GM18502 (cell line): ENCODE measurements at regions not wholly inside any gene's neighbourhood (a gene's known extent, or its start where the extent isn't known, plus 50 kb on each side); places are given as distances from the start of the nearest gene placed in this dataset.
"Not testable (repeated sequence)": the region's sequence is repeated elsewhere in the genome, so short reads cannot be mapped to it uniquely, and the experiment has no call there.

Experiments
- ATAC-seq: cut with Tn5 transposase; IDR thresholded peaks from one replicate; pipeline ENCODE4 v1.9.1; 2021; ENCODE audit warnings: mild to moderate bottlenecking; ENCODE audit not compliant: unreplicated experiment, poor library complexity

DNA sequence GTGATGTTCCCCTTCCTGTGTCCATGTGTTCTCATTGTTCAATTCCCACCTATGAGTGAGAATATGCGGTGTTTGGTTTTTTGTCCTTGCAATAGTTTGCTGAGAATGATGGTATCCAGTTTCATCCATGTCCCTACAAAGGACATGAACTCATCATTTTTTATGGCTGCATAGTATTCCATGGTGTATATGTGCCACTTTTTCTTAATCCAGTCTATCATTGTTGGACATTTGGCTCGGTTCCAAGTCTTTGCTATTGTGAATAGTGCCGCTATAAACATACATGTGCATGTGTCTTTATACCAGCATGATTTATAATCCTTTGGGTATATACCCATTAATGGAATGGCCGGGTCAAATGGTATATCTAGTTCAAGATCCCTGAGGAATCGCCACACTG, 229.4 kb downstream of the HTR1A start:
- ATAC-seq = not testable (repeated sequence)

DNA sequence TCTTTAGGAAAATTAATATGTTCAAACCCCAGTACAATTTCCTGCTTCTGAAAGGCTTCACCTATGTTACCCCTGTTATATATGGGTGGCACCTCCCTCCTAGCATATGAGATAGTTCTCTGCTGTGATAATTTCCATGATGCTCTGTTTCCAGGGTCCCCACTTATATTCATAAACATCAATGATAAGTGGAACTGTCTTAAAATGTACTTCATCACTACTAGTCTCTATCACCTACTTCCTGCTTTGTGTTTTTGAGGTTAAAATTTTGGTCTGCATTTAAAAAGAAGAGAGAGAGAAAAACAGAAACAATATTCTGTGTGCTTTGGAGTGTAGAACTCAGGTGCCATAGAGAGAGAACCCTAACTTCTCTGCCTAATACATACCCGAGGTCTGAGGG, 234.7 kb downstream of the HTR1A start:
- no peak for ATAC-seq

DNA sequence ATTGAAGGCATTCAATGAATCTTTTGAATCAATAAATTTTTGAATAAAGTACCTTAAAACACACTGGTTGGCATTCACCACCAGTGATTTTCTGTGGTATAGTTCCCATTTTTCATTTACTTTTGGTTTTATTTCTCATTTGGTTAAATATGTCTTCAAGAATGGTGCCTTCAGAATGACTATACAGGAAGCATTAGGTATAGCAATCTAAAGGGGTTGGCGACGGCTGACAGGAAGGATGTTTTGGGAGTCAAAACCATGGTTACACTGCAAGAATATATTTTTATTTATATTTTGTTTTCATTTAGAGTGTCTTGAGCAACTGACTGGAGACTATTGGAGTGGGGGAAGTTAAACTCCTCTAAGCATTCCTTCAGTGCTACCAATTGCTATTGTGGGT, 235.7 kb downstream of the HTR1A start:
- peak; percentile 71 for ATAC-seq

DNA sequence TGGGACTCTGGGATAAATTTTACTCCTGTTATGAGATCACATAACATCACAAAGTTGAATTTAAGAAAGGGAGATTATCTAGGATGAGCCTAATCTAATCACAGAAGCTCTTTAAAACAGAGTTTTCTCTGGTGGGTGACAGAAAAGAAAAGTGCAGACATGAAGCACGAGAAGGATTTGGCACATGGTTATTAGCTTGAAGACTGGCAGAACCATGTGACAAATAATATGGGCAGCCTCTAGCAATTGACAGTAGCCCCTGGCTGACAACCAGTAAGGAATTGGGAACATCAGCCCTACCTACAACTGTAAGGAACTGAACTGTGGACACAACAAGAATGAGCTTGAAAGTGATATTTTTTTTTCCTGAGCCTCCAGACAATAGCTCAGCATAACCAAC, 243.1 kb downstream of the HTR1A start:
- no peak for ATAC-seq

DNA sequence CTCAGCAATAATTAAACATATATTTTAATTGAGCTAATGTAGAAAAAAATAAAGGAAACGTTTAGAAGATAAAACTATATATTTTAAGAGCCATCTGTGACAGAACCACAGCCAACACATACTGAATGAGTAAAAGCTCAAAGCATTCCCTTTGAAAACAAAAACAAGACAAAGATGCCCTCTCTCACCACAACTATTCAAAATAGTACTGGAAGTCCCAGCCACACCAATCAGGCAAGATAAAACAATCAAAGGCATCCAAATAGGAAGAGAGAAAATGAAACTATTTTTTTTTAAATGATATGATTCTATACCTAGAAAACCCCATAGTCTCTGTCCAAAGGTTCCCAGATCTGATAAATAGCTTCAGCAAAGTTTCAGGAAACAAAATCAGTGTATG, 262.0 kb downstream of the HTR1A start:
- no peak for ATAC-seq

DNA sequence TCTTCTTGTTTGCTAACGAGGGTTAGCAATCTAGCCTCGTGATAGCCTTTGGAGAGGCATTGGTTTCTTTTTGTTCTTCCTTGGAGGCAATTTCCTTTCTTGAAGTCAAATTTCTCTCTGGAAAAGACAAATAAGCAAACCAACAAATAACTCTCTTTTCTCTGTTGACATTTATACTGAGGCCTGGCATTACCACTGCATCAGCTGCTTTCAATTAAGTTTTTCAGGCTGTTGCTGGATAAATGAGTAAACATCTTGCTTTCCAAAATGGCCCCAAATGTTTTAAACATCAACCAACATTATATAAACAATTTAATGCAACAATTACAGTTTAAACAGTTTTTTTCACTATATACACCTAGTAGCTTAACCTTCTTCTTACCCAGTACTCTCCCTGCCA, 264.4 kb downstream of the HTR1A start:
- no peak for ATAC-seq

DNA sequence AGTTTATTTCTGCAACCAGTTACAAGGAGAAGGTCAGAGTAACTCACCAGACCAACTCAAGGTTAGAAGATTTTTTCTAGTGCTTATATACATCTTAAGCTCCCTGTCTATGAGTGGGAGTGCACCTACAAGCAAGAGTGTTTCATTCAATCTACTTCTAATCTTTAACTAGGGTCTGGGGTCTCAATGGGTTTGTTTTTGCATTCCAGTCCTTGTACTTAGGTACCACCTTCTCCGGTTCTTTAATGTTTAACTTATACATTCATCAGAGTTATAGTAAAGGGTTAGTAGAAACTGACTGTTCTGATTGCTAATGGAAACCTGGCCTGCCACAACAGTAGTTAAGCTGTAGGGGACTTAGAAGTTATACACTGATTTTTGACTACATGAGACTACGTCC, 271.7 kb downstream of the HTR1A start:
- ATAC-seq = no peak

DNA sequence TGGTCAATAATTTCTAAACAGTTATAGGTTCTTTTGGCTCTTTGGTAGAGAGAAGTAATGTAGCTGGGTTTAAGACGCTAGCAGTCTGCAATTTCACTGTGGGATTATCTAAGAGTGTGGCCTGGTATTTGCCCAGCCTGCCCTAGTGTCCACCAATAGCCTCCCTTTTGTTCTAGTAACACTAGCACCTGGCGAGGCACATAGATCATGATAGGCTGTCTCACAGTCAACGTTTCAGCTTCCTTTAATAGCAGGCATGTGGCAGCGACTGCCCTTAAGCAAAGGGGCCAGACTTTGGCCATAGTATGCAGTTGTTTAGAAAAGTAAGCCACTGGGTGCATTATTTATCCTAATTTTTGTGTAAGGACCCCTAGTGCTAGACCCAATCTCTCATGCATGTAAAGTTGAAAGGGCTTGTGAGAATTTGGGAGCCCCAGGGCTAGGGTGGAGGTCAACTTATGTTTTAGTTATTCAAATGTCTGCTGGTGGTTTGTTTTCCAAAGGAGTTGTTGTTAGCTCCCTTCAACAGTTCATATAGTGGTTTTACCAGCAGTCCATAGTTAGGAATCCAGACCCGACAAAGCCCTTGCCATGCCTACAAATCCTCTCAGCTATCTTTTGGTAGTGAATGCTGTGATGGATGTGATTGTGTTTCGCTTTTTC, 274.3 kb downstream of the HTR1A start:
- ATAC-seq = no peak

DNA sequence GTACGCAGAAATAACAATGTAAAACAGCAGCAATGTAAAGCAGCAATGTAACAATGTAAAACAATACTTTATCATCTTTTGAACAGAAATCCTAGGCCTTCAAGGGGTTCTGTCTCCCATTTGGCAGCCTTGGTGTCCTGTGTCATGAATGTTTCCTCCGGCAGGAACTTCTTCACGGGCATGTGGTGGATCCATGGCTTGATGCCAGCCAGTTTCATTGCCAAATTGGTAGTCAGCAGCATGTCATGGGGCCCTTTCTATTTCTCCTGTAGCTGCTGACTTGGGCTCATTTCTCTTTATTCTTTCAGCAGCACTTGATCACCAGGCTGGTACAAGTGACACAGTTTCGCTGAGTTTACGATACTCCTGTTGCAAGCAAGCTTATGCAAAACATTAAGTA, 275.3 kb downstream of the HTR1A start:
- ATAC-seq = no peak

DNA sequence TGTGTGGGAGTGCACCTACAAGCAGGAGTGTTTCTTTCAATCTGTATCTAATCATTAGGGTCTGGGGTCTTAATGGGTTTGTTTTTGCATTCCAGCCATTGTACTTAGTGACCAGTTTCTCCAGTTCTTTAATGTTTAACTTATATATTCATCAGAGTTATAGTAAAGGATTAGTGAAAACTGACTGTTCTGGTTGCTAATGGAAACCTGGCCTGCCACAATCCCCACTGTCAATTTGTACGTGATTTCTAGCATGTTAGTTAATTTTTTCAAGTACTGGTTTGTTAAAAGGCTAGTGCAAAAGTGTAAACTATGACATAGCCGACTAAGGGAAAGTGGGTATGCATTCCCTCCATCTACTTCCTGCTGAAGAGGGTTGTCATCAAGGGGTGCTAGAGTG, 276.1 kb downstream of the HTR1A start:
- ATAC-seq = no peak

DNA sequence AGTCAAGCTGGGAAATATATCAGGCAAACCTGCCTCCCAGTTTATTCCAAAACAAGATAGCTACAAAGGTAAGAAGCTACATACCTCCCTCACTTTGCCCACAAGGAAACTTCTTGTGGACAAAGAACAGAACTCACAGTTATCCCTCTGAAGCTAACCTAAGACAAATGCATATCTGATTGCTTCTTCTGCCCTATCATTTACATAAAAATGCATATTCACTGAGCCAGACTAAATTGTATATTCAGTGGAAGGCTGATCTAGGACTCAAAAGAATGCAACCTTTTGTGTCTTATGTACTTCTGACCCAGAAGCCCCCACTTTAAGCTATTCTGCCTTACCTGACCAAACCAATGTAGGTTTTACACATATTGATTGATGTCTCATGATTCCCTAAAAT, 276.8 kb downstream of the HTR1A start:
- no peak for ATAC-seq

DNA sequence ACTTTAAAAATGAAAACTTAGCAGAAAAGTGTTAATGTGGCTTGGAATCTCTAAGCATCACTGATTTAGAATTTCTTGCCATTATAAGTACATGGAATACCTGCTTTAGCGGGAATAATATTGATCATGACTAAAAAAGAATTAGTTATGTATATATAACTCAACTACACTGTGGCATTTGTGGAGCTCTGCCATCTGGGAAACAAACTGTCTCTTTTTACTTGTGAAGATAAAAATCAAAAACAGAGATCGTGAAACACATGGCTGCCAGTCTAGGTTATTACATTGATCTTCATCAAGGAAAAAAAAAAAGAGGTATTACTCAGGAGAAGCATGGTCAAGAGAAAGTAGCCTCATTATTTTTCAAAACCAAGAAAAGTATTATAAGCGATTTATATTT, 287.4 kb downstream of the HTR1A start:
- ATAC-seq = no peak

DNA sequence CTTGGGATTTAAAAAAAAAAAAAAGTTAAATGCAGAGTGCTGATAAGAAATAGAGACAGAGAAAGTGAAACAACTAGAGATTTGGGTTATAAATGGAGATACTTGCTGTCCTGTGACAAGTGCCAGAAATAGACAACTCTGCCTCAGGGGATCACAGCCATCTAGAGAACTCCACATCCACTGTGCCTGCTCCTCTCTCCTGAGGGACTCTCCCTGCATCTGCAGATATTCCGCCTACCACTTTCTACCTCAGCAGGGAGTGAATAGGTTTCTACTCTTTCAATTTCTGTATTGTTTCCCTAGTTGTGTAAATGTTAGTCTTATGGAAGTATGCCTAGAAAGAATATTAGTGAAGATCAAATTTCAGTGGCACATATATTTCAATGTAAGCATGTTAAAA, 307.2 kb downstream of the HTR1A start:
- no peak for ATAC-seq

DNA sequence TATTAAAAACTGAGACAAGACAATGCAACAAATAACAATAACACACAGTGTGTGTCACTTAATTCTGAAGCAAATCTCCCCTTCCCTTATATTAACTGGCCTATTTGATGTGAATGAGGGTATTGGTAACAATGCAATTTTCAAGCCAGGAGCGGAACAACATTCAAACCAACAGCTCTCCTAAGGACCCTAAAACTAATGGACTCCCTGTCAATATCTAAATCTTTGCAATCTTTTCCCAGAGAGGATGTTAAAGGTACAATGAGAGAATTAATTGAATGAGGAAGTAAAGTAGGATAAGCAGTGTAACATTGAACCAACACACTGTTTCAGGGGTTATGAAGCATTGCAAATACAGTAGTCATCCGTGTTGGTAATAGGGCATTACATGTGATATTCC, 311.7 kb downstream of the HTR1A start:
- ATAC-seq = no peak

DNA sequence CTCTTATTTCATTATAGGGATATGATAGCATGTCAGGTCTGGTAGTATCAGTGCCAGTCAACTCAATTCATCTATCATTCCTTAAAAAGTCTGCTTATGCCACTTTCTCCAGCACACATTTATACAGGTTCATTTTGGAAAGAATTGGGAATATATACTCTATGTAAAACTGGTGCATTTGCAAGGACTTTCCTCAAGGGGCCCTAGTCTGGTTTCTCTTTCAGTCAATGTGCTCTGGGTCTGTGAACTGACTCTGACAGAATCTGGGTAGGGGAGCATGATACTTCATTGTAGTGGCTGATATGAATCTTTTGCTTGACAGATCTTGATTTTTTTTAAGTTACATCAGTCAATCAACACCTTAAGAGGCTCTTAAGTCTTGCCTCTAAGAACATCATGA, 313.9 kb downstream of the HTR1A start:
- no peak for ATAC-seq

DNA sequence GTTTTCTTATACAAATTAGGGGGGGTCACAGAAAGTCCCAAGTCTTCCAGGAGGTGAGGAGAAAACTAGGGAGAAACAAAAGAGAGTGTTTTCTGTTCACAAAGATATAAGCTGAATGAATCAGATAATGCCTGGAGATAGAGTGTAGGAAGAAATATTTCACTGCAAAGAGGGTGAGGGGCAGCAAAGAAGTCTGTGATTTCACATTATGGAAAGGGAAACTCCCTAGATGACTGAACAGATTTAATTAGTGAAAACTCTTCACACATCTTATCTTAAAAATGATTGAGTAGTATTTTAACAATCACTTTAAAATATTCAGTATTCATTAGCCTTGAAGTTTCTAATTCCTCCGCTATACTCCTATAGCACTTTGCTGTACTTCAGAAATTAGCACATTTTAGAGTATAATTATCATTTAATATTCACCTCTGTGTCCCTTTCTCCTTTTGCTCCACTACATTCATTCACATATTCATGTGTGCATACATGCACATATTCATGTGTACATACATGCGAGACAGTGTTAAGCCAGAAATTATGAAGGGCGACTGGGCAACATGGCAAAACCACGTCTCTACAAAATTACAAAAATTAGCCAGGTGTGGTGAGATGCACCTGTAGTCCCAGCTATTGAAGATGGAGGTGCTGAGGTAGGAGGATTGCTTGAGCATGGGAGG, 332.2 kb downstream of the HTR1A start:
- ATAC-seq = no peak

DNA sequence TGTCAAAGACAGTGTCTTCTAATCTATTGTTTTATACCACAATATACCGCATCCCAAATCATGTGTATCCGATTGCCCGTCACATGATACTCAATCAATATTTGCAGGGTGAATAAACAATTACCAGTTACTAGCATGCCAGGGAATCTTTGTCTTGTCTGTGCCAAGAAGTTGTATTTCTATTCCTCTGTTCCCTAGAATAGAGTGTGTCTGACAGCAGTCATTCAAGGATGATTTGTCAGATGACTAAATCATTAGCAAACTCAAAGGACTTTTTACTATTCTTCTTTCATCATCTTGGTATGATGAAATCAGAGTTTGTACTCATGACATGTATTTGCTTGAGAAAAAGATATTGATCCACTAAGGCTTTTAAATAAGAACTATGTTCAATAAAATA, 348.8 kb downstream of the HTR1A start:
- ATAC-seq = no peak

DNA sequence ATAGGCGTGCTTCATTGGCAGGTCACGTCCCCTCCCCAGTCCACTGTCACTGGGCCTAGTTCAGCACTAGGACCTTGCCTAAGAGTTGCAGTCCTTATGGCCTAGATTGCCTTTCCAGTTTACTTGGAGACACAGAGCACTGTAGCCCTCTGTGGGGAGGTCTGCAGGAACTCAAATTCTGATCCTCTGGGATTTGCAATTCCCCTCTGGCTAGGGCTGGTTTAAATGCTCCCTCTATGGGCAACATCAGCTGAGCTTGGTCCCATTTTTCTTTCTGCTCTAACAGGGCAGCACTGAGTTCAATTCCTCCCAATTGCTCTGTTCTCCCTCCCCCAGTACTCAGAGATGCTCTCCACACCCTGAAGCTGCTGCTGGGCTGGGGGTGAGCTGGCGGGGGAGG, 358.2 kb downstream of the HTR1A start:
- no peak for ATAC-seq

DNA sequence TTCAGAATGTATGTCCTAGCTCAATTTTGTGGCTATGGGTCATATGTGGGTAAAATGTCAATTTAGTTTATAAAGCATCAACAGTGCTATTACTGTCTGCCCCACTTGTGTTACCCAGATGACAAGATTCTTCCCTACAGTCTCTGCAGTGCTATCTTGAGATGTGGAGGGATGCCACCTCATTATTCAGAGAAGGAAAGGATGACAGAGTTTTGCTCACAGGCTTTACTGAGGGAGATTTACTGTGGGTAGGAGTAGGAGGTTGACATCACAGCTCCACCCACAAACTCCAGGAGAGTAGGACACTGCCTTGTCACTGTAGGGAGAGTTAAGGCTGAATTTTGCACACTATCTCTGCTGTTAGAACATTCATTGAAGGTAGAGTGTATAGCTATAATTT, 359.3 kb downstream of the HTR1A start:
- ATAC-seq = no peak

DNA sequence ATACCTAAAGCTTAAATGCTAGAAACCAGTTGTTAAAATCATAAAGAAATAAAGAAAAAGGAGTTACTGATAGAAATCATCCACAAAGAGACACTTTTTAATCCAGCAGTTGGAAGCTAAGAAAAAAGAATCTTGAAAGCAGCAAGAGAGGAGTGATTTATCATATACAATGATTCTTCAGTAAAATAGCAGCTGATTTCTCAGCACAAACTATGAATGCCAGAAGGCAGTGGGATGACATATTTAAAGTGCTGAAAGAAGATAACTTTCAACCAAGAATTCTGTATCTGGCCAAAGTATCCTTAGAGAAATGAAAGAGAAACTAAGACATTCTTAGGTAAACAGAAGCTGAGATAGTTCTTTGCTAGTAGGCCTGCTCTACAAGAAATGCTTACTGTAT, 366.0 kb downstream of the HTR1A start:
- no peak for ATAC-seq

DNA sequence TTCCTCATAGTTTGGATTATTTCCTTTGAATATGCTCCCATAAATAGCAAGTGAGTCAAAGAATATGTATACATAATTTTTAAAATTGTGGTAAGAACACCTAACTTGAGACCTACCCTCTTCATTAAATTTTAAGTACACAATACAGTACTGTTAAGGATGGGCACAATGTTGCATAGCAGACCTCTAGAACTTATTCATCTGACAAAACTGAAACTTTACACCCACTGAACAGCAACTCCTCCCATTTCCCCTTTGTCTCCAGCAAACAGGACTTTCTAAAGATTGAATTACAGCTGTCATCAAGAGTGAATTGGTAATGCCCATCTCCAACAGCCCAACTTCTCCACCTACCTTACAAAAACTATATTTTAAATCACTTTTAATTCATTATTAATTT, 388.9 kb downstream of the HTR1A start:
- no peak for ATAC-seq

DNA sequence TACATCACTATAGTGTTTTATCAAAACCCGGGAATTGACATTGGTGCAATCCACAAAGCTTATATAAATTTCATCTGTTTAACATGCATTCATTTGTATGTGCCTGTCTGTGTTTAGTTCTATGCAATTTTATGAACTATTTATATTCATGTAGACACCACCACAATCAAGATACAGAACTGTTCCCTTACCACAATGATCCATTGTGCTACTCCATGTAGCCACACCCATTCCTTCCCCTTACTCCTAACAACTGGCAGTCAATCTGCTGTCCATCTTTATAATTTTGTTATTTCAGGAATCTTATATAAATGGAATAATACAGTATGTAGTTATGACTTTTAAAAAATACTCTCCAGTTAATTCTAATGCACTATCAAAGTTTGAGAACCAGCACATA, 389.5 kb downstream of the HTR1A start:
- ATAC-seq = no peak
